ENCODE measurements at regions not wholly inside any gene's neighbourhood (a gene's known extent, or its start where the extent isn't known, plus 50 kb on each side); places are given as distances from the start of the nearest gene placed in this dataset.

DNA sequence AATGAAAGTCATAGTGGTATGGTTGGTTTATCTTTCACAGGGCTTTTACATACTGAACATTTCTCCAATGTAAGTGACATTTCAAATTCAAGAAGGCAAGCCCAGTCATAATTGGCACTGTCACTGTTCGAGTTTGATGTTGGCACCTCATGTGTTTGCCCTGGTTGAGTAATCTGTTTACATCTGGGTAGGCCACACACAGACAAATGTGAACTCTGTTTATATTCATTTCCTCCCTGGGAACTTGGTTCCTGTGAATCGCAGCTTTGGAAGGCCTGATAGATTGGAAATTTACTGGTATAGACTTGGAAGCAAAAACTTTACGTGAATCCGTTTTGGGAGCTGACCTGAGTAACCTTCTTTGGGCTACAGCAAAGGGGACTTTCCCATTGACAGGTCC lies 395.2 kb upstream of the AZI2 start:
- no peak for DNase-seq

DNA sequence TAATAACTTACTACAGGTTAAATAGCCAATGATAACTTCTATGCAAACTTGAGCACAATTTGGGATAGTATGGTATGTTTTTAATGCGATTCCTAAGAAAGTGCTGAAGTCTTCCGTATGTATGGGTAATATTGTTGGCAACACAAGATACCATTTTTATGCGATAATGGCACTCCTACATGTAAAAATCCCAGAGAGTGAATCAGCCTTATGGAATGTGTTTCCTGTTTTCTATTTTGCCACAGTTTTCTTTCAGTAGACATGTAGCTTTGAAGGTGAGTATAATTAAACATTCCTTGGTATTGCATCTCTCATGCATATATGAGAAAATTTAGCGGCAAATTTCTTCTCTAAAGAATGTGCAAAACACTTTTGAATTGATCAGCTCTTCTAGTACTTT lies 396.8 kb upstream of the AZI2 start:
- DNase-seq, result no peak

DNA sequence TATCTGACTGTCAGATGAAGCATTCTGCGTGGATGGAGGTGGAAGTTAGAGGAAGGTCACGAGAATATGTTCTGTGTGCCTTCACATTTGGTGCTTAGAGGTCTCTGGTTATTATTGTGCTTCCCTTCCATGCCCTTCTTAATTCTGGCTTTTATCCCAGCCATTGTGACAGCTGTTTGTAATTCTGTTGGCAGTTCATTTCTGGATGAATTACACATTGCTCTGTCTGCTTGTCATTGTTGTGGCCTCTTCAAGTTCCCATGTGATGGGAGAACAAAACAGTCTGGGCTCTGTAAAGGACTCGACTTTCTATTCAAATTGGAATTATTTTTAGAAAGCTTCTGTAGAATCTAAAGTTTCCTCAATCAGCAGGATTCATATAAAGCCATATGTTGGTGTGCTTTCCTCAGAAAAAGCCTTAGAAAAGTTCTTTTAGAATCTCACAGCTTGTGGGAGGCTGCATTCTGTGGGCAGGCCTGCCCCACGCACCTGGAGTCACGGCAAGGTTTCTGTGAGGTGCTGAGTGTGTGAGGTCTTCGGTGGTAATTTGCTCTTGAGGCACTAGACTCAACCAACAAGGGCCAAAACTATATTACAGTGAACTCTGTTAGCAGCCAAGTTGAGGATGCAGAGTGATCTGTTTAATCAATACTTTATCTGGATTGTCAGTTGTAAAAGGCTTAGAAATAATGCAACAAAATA lies 397.4 kb upstream of the AZI2 start:
- no peak for DNase-seq

DNA sequence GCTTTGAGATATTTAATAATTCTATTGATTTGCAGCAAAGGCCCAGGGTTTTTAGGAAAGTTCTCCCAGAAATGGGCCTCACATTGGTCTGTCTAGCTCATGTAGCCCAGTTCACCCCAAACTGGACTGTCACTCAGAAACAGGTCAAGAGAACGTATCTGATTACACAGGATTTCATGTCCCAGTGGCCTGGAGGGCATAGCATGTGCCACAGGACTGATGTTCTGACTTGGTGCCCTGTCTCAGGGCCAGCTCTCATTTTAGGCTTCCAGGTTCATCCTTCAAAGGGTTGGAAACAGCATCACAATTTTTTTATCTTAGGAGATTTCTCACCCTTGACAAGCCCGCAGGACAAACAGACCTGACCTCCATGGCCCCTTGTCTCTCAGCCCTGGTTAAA lies 398.4 kb upstream of the AZI2 start:
- DNase-seq, result no peak

DNA sequence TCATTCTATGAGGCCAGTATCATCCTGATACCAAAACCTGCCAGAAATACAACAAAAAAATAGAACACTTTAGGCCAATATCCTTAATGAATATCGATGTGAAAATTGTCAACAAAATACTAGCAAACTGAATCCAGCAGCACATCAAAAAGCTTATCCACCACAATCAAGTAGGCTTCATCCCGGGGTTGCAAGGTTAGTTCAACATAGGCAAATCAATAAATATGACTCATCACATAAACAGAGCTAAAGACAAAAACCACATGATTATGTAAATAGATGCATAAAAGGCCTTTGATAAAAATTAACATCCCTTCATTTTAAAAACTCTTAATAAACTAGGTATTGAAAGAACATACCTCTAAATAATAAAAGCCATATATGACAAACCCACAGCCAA lies 403.2 kb upstream of the AZI2 start:
- DNase-seq, result no peak

DNA sequence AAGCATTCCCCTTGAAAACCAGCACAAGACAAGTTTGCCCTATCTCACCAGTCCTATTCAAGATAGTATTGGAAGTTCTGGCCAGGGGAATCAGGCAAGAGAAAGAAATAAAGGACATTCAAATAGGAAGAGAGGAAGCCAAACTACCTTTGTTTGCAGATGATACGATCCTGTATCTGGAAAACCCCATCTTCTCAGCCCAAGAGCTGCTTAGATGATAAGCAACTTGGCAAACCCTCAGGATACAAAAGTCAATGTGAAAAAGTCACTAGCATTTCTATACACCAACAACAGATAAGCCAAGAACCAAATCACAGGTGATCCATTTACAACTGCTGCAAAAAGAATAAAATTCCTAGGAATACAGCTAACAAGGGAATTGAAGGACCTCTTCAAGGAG lies 403.7 kb upstream of the AZI2 start:
- DNase-seq, result no peak

DNA sequence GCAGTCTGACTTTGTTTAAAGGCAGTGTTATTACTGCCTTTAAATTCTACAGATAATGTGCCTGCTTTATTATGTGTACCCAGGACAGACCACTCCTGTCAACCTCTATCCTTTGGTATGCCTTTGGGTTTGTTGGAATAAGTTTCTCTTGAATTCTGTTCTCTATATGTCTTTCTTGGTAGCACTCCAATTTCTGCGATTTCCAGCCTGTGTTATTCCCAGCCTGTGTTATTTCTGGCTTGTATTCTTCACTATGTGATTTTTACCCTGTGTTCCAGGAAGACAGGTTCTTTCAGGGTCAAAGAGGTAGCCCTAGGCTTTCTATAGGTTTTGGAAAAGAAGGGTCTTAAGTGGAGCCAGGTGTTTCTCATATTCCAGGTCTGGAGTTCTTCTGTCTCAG lies 407.4 kb upstream of the AZI2 start:
- DNase-seq, result no peak

DNA sequence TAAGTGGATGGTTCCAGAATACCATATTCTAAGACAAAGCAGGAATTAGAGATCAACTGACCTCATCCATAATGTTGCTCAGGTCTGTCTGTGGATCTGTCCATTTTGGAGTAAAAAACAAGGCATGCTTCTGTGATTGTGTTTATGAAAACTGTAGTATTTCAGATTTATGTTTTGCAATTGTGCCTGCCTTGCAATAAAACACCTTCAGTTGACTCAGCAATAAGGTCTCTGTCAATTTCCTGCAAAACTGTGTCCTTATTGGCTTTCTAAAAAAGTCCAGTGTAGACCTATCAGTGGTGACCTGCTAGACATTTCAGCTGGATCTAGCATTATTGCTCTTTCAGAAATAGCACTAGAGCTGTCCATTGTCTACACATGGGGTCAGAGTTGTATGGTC lies 409.5 kb upstream of the AZI2 start:
- DNase-seq, result no peak

DNA sequence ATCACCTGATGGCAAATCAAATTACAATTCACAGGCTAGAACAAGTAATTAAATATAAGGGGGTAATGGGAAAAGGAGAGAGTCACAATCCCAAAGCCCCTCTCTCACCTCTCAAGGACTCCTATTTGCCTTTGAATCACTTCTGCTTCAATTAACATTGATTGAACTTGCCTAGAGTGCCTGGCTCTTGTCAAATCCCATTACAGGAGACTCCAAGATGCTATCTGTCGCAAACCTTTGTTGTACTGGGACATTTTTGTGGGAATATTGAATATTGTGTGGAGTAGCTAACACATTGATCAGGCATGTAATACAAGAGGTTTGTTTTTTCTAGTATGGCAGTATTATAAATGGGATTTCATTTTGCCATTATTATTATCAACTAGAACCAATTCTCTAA lies 412.8 kb upstream of the AZI2 start:
- no peak for DNase-seq

DNA sequence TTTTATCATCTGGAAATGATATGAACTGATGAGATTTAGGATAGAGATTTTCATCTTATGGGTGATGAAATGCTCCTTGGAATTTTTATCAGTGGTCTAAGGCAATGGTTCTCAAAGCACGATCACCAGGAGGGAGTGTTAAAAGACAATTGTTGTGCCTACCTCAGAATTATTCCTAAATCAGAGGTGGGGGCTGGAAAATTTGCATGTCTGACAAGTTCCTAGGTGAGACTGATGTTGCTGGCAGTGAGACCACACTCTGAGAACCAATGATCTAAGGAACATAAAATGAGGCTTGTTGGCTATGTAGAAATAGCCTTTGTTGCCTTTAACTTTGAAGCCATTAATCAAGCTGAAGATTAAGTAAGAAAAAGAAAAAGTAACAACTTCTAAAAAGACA lies 416.6 kb upstream of the AZI2 start:
- DNase-seq, result no peak

DNA sequence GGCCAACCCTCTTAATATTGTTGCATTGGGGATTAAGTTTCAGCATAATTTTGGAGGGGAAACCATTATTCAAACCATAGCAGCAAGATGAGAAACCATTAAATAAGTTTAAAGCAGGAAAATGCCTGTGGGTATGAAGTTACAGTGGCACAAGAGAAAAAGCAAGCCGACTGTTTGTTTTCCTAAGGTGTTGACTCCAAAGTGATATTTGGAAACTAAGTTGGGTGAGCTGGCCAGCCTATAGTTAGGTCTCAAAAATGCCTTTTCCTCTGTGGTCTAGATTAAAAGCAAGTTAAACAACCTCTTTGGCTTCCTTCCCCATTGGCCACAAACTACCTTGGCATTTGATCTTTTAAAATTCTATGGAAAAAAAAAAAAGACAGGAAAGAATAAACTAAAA lies 419.8 kb upstream of the AZI2 start:
- no peak for DNase-seq

DNA sequence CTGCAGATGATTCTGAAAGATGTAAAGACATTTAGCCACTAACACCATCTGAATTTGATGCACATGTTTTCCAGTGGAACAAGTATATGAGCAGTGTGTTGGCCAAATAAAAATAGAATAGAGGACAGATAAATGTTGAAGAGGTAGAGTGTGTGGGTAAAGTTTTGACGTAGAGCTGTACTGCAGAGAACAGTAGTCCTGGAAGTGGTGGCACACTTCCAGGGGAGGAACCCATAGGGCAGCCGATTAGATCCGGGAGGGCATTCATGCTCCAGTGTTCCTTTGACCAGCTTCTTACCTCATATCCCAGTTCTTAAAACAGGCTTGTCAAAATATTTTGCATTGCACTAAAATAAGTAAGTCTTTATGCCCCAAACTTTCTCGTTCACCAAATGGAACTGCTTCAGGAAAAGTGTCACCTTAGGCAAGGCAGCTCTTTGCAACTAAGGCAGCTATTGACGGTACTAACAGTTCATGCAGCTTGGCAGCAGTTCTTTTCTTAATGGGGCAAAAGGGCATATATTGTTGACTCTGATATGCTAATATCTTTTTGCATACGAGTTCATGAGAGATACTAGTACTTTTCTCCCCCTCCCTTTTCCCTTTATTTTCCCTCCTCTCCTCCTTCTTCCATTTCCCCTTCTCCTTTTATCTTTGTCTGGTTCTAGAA lies 429.3 kb upstream of the AZI2 start:
- no peak for DNase-seq

DNA sequence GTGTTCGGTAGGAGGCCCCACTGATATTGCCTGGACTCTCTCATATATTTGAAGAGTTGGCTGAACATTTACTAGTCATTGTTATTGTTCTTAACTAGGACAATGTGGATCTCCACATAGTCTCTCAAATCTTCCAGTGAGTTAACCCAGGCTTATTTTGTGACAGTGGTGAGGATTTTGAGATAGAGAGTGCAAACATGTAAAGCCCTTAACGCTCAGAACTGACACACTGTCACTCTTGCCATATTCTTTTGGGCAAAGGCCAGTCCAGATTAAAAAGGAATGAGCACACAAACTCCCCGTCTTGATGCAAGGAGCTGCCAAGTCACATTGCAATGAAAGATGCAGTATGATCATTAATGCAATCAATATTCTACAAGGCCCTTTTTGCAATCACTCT lies 431.9 kb upstream of the AZI2 start:
- DNase-seq, result no peak

DNA sequence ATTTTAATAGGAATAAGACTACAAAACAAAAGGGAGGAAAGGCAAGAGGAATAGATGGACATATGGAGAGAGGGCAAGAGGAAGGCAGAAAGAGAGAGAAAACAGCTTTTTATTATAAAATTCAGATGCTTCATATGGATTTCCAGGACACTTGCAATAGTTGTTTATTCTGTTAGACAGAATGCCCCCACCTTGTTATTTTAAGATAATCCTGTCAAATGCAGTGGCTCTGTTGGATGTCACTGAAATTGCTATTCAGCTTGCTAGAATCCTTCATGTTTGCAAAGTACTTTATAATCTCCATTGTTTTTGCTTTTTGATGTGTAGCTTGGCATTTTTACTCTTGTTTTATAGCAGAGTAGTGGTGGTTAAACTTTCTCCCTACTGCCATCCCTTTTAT lies 432.4 kb upstream of the AZI2 start:
- no peak for DNase-seq

DNA sequence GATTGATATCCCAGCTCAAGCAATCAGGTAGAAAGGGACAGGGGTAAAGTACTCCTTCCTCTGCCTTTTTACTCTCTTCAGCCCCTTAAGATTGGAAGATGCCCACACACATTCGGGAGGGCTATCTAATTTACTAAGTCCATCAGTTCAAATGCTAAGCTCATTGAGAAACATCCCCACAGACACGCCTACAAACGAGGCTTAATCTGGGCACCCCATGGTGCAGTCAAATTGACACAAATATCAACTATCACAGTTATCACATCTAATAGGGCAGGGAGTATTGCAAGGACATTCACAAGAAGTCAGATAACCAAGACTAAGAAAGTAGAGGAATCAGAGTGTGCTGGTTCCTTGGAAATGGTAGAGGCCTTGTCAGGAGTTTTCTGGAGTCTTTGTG lies 437.8 kb upstream of the AZI2 start:
- DNase-seq, result no peak

DNA sequence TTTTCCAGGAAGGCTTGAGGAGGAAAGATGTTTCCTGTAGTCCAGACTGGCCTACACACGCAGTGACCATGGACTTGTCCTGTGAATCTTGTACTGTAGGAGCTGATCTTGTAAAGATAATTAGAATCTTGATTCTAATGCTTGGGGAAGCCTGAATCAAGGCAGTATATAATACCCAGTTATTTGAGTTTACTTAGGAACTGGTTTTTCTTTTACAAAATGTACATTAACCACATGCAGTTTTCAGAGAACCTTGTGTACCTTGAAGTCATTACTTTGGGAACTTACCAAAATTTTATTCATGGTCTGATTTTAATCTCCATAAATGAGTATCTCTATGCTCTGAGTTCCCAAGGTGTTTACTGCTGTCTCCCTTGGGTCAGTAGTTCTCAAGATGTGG lies 439.9 kb upstream of the AZI2 start:
- no peak for DNase-seq

DNA sequence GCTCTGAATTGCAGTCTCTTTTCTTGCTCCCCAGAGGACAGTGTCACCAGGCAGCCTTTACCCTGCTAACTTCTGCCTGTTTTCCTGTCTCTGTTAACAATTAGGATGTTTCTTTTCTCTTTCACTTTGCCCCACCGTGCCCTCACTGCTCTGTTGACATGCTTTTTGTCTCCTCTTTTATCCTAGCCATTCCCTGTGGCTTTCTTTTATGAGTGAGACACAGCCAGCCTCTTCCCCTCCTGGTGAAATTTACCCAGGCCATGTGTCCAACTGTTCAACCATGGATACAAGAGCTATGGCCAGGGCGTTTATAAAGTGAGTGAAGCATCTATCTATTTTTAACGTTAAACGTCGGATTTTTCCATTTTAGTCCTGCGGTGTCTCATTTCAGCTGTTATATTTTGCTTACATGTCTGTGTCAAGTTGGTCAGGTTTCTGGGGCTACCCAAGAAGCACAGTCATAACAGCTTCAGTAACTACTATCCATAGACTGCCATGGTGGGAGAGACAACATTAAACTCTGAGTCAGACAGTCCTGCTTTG lies 443.2 kb upstream of the AZI2 start:
- DNase-seq, result no peak

DNA sequence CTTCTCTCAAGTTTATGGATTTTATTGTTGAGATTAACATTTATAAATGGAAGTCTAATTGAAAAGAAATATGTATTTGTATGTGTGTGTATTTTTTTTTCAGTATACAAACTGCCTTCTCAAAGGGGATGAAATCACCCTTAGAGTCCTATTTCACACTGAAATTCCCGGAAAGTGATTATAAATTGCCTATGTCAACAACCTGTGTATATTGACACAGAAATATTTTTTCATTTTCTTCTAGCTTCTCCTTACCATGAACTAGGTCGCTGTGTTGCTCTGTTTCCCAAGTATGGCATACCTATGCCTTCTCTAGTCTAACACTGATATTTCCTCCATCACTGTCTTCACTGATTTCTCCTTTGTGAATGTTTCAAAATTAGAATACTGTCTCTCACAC lies 444.0 kb upstream of the AZI2 start:
- no peak for DNase-seq

DNA sequence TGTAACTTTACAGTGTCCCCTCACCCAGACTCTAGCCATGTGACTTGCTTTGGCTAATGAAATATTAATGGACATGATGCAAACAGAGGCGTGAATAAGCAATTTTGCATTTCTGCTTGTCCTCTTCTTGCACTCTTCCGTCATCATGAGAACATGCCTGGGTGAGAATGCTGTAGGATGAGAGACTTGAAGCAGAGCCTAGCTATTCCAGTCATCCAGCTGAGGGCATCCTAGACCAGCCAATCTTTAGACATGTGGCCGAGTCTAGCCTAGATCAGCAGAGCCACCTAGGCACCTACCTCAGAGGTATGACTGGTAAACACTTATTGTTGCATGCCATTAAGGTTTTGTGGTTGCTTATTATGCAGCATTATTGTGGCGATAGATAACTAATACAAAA lies 450.5 kb upstream of the AZI2 start:
- DNase-seq, result no peak

DNA sequence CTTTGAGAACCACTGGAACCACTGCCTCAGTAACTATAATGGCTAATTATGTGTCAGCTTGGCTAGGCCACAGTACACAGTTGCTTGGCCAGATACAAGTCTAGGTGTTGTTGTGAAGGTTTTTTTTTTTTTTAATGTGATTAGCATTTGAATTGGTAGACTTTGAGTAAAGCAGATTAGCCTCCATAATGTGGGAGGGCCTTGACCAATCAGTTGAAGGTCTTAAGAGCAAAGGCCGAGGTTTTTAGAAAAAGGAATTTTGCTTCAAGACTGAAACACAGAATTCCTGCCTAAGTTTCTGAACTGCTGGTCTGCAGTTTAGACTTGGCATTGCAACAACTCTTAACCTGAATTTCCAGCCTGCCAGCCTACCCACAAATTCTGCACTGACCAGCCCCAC lies 451.6 kb upstream of the AZI2 start:
- DNase-seq, result no peak

DNA sequence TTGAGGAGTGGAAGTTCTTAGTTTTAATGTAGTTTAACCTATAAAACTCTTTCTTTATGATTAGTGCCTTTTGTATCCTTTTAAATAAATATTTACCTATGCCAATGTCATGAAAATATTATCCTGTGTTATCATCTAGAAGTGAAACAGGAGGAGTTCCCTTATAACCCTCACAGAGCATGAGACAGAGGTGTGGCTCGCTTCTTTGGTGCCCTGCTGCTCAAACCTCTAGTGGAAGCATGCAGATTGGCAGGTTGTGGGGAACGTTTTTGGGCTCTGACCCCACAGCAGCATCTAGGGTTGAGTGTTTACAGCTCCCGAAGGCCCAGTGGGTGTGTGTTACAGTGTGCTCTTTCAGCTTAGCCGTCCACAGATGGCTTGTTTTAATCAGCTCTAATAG lies 459.4 kb upstream of the AZI2 start:
- no peak for DNase-seq

DNA sequence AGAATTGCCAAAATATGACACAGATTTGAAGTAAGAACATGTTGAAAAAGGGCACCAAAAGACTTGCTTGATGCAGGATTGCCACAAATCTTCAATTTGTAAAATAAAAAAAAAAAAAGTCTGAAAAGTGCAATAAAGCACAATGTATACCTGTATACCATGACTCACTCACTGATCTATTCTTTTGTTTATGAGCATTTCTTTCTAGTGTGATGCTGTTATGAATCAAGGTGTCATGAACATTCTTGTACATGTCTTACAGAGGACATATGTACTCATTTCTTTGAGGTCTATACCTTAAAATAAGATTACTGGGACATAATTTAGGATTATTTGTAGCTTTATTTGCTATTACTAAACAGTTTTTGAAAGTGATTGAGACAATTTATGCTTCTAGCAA lies 464.9 kb upstream of the RBMS3 start:
- no peak for DNase-seq

DNA sequence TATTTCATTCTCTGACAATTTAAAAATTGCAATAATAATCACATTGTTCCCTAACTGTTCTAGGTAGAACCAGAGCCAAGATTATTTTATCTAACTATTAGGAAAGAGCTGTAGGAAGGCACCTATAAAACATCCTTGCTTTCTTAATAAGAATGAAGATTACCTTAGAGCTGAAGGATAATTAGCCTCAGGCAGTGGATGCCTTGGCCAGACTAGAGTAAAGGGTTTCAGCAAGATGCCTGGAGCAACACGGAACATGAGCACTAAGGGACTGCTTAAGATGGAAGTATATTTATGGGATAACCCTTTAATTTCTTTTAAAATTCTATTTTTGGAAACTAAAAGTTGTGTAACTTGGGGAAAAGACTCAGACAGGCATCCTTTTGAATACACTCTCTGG lies 456.6 kb upstream of the RBMS3 start:
- no peak for DNase-seq

DNA sequence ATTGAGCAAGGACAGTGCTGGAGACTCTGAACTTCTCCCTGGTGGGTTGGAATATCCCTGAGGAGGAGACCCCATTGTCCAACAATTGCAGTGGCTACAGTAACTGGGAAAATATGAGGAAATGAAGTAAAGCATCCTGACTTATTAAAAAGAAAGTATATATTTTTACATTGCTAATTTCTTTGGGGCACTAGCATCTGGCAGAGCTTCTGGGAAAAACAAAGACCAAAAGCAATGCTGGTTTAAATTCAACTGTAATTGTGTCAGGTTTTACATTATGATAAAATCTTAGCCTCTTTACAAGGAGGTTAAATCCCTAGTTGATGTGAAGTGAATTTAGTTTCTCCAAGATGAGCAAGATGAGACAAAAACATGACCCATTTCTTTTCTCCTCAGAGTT lies 454.0 kb upstream of the RBMS3 start:
- DNase-seq, result no peak

DNA sequence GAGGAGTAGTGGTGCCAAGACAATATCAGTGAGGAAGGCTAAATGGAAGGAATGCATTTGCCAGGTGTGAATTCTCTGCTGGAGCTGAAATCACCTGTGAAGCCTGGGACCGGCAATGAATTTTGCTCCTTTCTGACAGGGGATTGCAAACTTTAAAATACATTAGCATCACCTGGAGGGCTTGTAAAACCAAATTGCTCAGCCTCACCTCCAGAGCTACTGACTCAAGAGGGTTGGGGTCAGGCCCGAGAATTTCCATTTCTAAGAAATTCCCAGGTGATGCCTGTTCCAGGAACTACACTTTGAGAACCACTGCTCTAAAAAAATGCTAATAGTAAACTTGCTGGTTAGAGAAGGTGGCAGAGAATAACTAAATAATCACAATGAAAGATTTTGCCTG lies 445.6 kb upstream of the RBMS3 start:
- no peak for DNase-seq

All from activated effector memory CD4-positive, alpha-beta T cell treated with anti-CD3 and anti-CD28 coated beads, Interleukin-2, amount 50 U/mL, for 16 hours (primary cell).